Head of caudate nucleus (tissue), 42 donors: ENCODE measurements at regions not wholly inside any gene's neighbourhood (a gene's known extent, or its start where the extent isn't known, plus 50 kb on each side); places are given as distances from the start of the nearest gene placed in this dataset.

ENCODE experiments used
- DNase-seq, 42 donors: peaks; one replicate each; pipeline versions ENCODE4 v3.0.0 to v3.0.0-alpha.2; 2020 to 2021; ENCODE audit warnings: mixed read lengths in 7 of 42
- intact Hi-C: fragments of 100-400 bp; cut with DNase I; formaldehyde crosslinking; loops from one replicate; pipeline ENCODE4 v1.15.0; 2022

DNA sequence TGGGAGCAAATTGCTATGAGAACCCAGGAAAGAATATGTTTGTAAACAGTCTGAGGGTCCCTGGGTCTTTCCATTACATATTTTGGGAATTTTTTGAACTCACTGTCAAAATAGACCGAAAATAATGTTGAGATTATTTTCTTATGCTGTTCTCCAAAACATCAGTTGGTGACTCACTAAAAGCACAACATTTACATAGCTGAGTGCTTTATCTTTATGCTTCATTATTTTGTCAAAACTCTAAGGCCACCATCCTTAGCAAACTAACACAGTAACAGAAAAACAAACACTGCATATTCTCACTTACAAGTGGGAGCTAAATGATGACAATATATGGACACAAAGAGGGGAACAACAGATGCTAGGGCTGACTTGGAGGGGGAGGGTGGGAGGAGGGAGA is 459.3 kb downstream of the ADGRL2 start:
- no peak for DNase-seq
- intact Hi-C loops, result no loop called here

DNA sequence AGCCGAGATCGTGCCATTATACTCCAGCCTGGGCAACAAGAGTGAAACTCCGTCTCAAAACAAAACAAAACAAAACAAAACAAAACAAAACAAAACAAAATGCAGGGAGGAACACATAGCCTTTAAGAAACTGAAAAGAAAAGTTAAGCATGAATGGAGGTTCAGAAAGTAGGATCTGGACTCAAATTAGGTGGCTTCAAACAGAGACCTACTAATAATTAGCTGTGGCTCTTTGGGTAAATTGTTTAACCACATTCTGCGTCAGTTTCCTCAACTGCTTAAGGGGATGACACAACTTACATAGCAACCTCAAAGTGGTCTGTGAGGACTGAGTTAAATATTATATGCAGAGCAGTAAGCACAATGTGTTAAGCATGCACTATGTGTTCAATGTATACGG is 458.2 kb downstream of the ADGRL2 start:
- DNase-seq, result no peak
- intact Hi-C loops, result no loop called here

DNA sequence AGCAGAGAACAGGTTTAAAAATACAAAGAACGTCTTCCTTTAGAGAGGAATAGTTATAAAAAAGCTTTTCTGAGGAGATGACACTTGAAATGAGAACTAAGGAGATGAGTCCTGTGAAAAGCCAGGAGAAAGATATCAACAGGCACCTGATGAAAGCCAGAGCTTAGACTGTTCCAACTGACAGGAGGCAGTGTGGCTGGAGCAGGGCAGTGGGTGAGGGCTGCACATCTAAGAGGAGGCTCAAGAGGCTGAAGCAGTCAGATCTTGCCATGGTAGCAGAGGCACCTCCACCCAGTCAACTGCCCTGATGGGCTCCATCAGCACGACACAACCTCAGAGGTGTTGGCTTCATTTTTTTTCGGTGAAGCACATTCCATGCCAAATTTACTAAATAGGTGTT is 445.3 kb downstream of the ADGRL2 start:
- intact Hi-C loops, result no loop called here
- no peak for DNase-seq

DNA sequence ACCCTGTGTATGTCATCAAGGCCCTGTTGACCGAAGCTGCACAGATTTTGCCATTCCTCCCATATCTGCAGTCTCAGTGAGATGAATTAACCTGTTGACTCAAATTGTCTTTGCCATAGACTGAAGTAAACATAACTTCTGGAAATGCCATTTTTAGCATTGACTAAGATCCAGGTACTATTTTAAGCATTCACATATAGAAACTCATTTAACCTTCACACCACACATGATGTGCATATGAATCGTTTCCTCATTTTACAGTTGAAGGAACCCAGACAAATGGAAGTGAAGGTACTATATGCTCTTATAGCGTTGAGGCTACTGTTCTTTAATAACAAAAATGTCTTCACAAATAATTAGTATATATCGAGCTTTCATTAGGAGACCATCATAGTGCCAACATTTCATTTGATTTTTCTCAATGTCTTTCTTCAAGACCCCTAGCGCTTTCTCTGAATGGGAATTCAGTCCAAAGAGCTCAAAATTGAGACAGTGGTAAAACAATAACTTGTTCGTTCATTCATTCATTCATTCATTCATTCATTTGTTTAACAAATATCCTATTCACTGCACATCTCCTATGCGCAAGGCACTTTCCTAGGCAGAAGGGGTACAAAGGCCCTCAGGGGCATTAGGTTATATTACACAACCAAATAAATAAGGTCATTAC is 444.7 kb downstream of the ADGRL2 start:
- intact Hi-C loops, result no loop called here
- no peak for DNase-seq

DNA sequence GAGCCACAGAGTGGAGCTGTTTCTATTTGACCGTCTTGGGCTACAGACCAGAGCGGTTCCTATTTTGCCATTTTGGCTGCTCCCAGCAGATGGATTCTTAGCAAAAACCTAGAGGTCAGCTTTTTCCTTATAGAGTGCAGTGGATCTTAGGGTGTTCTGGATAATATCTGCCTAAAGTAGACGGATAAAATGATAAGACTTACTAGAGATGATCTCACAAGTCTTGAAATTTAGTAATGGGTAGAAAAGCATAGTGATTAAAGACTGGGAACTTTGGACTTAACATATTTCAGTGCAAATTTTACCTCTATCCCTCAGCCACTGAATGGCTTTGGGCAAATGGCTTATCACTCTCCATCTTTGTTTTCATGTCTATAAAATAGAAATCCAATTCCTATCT is 439.8 kb downstream of the ADGRL2 start:
- intact Hi-C loops, result no loop called here
- DNase-seq, result no peak

DNA sequence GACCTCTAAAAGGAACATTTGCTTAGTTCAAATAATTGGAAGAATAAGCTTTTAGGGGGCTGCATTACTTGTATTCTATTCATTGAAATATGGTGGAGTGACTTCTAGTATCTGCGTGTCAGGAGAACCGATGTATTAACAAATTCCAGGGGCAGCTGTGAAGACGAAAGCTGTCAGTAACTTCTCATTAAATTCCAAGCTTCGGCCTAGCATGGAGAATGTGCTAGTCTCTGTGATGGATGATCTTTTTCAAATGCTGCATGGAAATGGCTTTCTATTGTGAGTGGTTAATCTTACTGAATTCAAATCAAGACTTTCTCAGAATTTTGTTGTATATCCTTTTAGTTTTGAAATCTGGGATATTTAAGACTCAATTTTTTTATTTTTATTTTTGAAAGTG is 429.9 kb downstream of the ADGRL2 start:
- DNase-seq, result no peak
- intact Hi-C loops, result no loop called here

DNA sequence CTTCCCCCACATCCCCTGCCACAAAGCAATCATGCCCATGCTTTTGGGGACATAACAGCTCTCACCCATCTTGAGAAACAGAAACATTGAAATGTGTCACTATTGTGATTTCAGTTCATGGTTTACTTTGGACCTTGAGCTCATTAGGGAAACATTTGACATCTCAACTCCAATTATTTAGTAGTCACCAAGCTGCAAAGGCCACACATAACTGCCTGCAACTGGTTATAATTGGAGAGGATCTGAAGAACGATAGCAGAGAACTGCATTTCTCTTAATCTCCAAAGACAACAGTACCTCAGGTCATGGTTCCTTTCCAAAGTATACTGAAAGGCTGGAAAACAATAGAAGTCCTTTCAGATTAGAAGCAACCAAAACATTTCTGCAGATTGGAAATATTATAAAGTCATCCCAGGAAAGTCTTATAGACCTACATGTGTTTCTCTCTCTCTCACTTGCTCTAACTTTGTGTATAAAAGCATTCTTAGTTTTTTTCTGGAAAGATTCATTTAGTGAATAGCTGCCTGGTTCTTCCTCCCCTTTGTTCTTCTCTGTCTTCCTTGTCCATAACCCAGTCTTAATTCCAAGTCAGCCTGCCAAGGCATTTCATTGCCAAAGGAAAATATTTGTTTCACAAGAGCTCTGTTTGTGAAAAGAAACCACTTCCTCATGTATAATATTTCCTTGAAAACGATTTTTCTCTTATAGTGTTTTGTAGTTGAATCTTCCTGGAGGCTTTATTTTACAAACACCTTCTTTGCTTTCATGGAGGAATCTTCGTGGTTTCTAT is 426.8 kb downstream of the ADGRL2 start:
- no peak for DNase-seq
- intact Hi-C loops, result no loop called here

DNA sequence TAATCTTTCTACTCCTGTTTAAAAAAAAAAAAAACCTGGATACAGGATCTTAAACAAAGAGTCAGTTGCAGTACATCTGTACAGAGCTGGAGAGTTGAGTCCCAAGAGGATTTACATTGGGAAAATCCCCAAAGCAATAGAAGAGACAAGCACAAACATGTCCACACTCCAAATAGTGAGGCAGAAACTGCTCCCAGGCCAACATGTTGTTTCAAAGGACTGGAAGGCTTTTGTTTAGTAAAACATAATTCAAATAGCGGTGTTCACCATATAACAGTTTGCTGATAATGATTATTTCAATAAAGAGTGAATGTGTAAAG is 425.4 kb downstream of the ADGRL2 start:
- no peak for DNase-seq
- intact Hi-C loops, result no loop called here

DNA sequence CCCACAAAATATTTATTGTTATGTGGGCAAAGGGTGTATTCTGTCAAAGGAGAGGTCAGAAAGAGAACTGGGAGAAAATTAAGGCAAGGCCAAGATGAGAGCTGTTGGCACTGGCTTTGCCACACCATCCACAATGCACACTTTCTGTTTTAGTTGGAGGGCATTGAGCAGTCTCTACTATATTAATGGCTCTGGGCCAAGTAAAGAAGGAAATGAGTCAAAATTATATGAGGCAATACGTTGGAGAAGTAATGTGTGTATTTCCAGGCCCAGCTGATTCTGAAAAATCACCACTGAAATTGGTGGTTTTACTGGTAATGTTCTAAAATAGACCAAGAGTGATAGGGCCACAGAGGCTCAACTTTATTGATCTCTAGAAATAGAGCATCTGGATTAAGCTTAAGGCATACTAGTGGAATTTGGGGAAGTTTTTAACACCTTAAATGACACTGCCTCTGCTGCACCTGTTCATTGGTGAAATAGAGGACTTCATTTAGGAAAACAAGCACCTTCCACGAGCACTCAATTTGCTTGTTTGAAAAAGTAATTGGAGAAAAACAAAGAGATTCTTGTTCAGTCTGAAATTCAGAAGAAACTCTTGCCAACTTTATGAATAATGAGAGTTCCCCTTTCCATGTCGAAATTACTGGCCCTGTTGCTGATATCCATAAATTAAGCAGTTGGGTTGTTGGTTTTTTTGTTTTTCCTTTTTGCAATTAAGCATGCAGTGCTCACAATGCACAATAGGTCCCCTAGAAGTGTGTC is 424.9 kb downstream of the ADGRL2 start:
- intact Hi-C loops, result no loop called here
- DNase-seq, result no peak

DNA sequence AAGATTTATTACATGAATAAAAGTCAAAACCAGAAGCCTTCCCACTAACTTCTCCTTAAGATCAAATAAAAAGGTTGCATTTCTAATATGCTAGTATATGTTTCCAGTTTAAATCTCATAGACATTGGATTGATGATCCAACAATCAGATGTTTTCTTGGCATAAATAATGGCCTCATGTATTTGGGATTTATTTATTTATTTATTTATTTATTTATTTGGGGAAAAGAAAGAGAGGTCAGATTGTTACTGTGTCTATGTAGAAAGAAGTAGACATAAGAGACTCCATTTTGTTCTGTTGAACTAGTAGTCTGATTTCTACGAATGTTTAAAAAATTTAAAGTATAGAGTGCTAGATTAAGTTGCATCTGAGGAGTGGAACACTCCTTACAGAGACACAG is 422.4 kb downstream of the ADGRL2 start:
- no peak for DNase-seq

DNA sequence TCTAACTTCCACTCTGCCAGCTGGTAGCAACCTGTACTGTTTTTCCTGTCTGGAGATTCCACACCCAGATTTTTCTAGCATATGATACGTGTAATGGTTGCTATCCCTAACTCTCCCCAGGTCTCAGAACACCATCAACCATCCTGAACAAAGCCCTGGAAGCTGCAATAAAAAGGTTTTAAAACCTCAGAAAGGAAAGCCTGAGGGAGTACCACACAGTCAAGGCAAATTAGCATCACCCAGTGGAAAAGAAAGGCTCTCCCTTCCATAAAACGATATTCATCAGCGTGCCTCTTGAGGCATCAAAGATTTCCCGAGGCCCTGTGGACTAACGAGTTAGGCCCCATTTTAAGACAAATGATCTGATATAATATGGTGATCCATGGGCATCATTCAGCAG is 421.0 kb downstream of the ADGRL2 start:
- intact Hi-C loops, result no loop called here
- DNase-seq, result no peak

More for the DNA sequence above, 422.4 kb downstream of the ADGRL2 start:
- intact Hi-C loops, result no loop called here

DNA sequence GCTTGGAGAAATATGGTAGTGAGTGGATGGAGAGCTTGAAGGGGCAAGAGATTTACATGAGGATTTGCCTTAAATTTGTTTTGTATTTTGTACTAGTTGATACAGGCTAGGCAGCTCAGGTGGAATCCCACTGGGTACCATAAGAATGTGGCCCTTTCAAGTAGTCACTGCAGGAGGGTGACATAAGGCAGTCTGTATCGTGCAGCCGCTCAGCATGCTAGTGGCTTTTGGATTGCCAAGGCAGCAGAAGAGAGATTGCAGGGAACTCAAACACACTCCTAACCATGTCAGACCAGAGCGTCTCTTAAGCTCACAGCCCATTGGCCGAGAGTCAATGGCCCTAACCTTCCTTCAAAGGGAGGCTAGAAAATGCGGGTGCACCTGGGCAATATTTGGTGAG is 420.0 kb downstream of the ADGRL2 start:
- DNase-seq, result no peak
- intact Hi-C loops, result no loop called here

DNA sequence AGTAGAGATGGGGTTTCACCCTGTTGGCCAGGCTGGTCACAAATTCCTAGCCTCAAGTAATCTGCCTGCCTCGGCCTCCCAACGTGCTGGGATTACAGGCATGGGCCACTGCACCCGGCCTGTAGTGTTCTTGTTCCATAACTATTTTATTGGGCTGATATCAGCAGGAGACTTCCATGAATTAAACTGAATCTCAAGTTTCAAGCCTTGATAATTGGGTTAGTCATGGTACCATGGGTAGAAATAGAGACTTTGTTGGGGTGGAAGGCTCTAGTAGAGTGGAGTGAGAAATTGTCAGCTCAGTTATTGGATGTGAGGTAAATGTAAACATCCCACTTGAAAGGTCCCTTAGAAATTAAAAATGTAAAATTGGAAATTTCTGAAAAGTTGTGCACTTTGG is 419.1 kb downstream of the ADGRL2 start:
- intact Hi-C loops, result no loop called here
- DNase-seq, result no peak

DNA sequence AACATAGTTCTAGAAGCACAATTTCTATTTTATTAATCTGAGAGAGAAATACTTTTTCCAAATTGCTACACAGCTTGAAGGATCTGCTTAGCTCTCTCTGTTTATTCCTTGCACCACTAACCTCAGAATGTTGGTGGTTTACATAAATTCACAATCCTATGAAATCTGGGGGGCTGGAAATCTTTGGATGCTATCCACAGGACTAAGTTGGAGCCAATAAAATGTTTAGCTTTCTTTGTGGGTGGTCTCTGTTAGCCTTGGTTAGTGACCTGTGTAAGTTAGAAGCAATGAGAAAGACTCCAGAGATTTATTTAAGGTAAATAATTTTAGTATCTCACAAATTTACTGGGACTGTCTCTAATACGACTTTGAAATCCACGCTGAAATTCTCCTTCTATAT is 418.1 kb downstream of the ADGRL2 start:
- intact Hi-C loops, result no loop called here

DNA sequence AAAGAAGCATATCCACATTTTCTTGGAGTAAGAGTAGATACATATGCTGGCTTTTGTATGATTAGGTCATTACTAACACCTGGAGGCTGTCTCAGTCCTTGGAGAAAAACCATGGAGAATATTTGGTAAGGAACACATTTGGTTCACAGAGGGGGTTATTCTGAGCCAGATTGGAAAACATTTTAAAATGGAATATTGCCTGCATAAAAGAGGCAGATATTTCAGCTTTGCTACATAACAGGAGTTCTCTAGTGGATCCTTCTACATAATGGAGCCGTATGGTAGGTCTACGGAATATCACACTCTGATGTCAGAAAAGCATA is 415.1 kb downstream of the ADGRL2 start:
- no peak for DNase-seq
- intact Hi-C loops, result no loop called here

More for the DNA sequence above, 418.1 kb downstream of the ADGRL2 start:
- no peak for DNase-seq

DNA sequence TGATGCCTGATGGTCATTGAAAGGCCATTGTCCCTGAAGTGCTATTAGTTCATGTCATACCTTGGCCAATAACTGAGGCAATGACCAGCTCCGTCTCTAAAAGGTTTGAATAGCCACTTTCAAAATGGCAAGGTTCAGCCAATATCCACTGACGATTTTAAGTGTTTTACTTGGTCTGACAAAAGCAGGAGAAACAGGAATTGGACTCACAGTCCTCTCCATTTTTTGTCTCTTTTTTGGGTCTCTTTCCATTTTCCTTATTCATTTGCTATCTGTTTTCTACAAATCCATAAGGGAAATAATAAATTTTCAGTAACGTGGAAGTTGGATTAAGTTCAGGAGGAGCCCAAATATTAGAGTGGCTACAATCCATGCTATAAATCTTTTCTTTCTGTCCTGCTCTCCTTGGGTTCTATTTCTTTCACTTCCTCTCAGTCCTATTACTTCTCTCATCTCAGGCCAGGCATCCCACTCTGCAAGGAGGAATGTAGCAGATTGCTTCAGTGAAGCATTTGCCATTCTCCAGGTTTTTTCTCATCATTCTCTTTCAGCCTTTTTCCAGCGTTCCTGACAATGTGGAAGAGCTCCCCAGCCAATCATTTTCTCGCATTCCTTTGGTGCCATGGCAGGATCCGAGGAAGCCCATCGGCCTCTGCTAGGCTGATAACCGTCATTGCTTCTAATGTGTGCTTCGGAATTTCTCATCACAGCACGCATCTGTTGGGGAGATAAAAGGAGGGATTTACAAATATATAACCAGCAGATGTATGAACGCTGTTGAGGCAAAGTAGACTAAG is 414.5 kb downstream of the ADGRL2 start:
- no peak for DNase-seq
- intact Hi-C loops, result no loop called here

DNA sequence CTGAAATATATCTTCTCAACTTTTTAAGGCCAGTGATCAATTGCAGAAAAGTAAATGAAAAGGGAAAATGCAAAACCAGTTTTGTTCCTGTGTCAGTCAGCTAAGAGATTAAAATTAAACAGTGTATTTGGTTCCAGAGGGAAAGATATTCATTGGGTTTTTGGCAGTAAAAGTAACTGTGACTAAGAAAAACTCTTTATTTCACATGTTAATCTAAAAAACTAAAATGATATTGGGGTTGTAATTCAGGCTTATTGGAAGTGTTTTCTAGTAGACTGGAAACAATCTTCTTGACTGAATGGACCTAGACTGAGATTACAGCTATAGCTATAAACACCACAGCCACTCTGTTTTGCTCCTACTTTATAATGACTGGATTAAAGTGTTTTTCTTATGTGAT is 413.9 kb downstream of the ADGRL2 start:
- intact Hi-C loops, result no loop called here
- no peak for DNase-seq

DNA sequence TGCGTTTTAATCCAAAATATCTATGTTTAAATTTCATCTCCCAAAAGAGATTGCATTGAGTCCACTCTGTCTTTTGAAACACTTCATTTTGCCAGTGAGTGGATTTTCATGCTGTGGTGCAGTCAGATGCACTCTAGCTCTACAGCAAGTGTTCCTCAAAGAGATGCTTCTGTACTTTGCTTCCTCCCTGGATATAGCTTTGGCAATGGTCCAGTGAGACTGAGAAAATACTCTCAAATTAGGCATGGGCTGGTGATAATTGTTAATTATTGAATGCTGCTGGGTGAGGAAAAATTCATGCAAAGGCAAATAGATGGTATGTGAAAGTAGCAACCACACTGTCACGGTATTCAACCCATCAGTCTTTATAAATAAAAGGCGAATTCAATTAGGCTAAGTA is 396.9 kb downstream of the ADGRL2 start:
- intact Hi-C loops, result no loop called here
- no peak for DNase-seq

DNA sequence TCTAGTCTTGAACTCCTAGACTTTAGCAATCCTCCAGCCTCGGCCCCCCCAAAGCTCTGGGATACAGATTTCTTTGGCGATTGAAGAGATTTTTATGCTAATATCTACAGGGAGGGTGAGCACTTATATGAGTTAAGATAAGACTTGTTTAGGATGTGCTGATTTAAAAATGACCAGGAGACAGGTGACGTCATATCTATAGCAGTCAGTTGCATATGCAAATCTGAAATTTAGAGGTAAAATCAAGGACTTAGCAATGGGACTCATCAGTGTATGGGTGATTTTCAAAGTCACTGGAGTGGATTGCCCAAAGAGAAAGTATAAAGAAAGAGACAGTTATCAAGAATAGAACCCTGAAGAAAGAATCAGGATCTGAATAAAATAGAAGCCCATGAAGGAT is 394.5 kb downstream of the ADGRL2 start:
- no peak for DNase-seq
- intact Hi-C loops, result no loop called here

DNA sequence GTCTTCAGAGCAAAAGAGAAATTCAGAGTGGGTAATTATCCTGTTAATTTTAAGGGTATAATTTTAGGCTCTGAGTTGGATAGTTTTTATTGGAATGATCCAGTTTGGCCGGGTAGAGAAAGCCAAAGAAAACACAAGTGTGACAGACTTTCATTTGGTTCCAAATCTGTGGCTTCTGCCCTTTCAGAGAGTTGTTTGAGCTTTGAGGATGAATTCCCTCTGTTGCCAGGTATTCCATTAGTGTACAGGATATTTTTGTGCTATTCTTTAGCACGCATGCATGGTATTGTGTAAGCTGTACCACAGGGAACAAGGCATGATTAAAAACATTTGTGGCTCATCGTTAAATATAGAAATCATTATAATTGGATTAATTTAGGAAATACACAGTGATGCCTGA is 384.4 kb downstream of the ADGRL2 start:
- intact Hi-C loops, result no loop called here
- DNase-seq, result no peak
